Endodermal cell (in vitro differentiated cells): ENCODE measurements at regions not wholly inside any gene's neighbourhood (a gene's known extent, or its start where the extent isn't known, plus 50 kb on each side); places are given as distances from the start of the nearest gene placed in this dataset.

Experiments used
- DNase-seq: peaks from one replicate; pipeline ENCODE4 v3.0.0-alpha.2; 2017
- H3K27ac ChIP-seq: 2 replicates; pipeline ENCODE4 v1.5.1; 2013; ENCODE audit warnings: mild to moderate bottlenecking, low read depth, low read length, moderate library complexity
- H3K27me3 ChIP-seq: 2 replicates; pipeline ENCODE4 v1.6.1; 2013; ENCODE audit warnings: mild to moderate bottlenecking, low read length, moderate library complexity; ENCODE audit not compliant: insufficient read depth, control insufficient read depth, poor library complexity, severe bottlenecking
- H3K36me3 ChIP-seq: 2 replicates; pipeline ENCODE4 v1.7.0; 2013; ENCODE audit warnings: mild to moderate bottlenecking, low read length, moderate library complexity; ENCODE audit not compliant: control insufficient read depth, insufficient read depth
- H3K4me1 ChIP-seq: one replicate; pipeline ENCODE4 v1.7.0; 2013; ENCODE audit warnings: low read length; ENCODE audit not compliant: control insufficient read depth, insufficient read depth
- H3K4me3 ChIP-seq: 2 replicates; pipeline ENCODE4 v1.5.1; 2013; ENCODE audit warnings: mild to moderate bottlenecking, low read length, moderate library complexity
- H3K9ac ChIP-seq: 2 replicates; pipeline ENCODE4 v1.6.1; 2013; ENCODE audit warnings: mild to moderate bottlenecking, low read length, moderate library complexity; ENCODE audit not compliant: poor library complexity, severe bottlenecking; ENCODE audit errors: extremely low read depth
- H3K9me3 ChIP-seq: 2 replicates; pipeline ENCODE4 v1.6.1; 2013; ENCODE audit warnings: mild to moderate bottlenecking, low read length, moderate library complexity; ENCODE audit not compliant: control insufficient read depth
- H3K27ac Mint-ChIP-seq: 2 replicates; pipeline ENCODE4 v1.8.0; 2020; ENCODE audit warnings: mixed read lengths
- H3K27me3 Mint-ChIP-seq: 2 replicates; pipeline ENCODE4 v1.8.0; 2021; ENCODE audit warnings: mild to moderate bottlenecking, mixed read lengths; ENCODE audit not compliant: insufficient read depth
- H3K36me3 Mint-ChIP-seq: 2 replicates; pipeline ENCODE4 v1.8.0; 2020; ENCODE audit warnings: low read depth, mixed read lengths
- H3K4me1 Mint-ChIP-seq: 2 replicates; pipeline ENCODE4 v1.8.0; 2020; ENCODE audit warnings: mixed read lengths
- H3K4me3 Mint-ChIP-seq: 2 replicates; pipeline ENCODE4 v1.8.0; 2020; ENCODE audit warnings: mild to moderate bottlenecking, moderate library complexity, mixed read lengths
- H3K9me3 Mint-ChIP-seq: 2 replicates; pipeline ENCODE4 v1.8.0; 2020; ENCODE audit warnings: mild to moderate bottlenecking, mixed read lengths
- WGBS, 2 experiments: methylation state at CpG; one replicate each; pipeline versions ENCODE4 v1.1.5 to v1.1.7; 2013; ENCODE audit warnings: missing lambda C conversion rate in 2 of 2, mixed read lengths in 1 of 2; ENCODE audit not compliant: insufficient coverage in 1 of 2, insufficient read length in 1 of 2; 5-methylcytosine and 5-hydroxymethylcytosine counted together
- TF ChIP-seq, protein P1 (sequence below): fragments of 200-600 bp; sonication (generic); conservative IDR thresholded peaks from 2 replicates; pipeline ENCODE4 v1.5.0; 2021; ENCODE audit warnings: antibody characterized with exemption, mild to moderate bottlenecking

DNA sequence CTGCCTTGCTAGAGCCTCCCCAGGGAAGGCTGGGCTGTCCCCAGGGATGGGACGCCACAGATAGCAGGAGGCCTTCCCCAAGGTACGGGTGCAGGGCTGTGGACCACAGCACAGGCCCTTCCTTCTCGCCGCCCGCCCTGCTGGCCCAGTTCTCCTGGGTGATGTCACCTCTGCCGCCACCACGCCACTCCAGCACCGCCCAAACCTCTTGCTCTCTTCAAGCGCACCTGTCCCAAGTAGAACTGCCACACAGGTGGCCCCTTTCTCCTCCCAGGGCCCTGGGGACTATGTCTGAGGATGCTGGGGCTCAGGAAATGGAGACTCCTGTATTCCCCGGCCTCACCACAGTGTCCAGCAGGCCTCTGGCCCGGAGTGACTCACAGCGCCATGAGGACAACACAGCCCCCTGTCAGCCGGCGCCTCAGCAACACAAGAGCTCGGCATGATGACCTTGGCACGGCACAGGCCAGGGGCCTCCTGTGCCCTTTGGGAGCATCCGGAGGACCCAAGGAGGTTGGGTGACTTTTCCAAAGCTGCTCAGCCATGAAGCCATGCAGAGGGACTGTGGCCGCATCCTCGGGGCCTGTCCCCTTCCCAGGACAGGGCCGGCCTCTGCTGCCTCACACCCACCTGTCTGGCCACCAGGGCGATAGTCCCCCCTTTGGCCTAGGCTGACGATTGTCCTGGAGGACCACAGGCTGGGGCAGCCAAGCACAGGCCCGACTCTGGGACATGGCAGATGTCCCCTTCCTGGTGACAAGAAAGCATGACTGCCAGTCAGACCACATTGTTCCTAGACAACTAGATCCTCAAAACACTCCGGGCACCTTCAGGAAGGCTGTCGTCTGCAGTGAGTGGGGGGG, 1023.5 kb downstream of the BRD1 start:
- H3K4me3 ChIP-seq: no peak overlapping the region
- no peak overlapping the region for H3K4me3 Mint-ChIP-seq
- no peaks in the 10 kb centered on the region for H3K4me1 Mint-ChIP-seq
- no peaks in the 10 kb centered on the region for H3K36me3 Mint-ChIP-seq
- DNase-seq: peak; percentile 51
- H3K27ac Mint-ChIP-seq: peak overlapping the region; percentile 39
- H3K36me3 ChIP-seq: no peaks in the 10 kb centered on the region
- TF ChIP-seq, protein P1, sequence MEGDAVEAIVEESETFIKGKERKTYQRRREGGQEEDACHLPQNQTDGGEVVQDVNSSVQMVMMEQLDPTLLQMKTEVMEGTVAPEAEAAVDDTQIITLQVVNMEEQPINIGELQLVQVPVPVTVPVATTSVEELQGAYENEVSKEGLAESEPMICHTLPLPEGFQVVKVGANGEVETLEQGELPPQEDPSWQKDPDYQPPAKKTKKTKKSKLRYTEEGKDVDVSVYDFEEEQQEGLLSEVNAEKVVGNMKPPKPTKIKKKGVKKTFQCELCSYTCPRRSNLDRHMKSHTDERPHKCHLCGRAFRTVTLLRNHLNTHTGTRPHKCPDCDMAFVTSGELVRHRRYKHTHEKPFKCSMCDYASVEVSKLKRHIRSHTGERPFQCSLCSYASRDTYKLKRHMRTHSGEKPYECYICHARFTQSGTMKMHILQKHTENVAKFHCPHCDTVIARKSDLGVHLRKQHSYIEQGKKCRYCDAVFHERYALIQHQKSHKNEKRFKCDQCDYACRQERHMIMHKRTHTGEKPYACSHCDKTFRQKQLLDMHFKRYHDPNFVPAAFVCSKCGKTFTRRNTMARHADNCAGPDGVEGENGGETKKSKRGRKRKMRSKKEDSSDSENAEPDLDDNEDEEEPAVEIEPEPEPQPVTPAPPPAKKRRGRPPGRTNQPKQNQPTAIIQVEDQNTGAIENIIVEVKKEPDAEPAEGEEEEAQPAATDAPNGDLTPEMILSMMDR: peak; percentile 46
- H3K4me1 ChIP-seq: no peaks in the 10 kb centered on the region
- H3K27me3 ChIP-seq: no peaks in the 10 kb centered on the region
- no peaks in the 10 kb centered on the region for H3K9me3 ChIP-seq
- no peak overlapping the region for H3K27ac ChIP-seq
- 90 to 91% methylated on average over 10 to 25 of the region's 25 CpGs for WGBS, 2 experiments
- peaks cover 1% of the 10 kb centered on the region for H3K9me3 Mint-ChIP-seq
- H3K27me3 Mint-ChIP-seq: no peaks in the 10 kb centered on the region
- H3K9ac ChIP-seq: no peak overlapping the region

DNA sequence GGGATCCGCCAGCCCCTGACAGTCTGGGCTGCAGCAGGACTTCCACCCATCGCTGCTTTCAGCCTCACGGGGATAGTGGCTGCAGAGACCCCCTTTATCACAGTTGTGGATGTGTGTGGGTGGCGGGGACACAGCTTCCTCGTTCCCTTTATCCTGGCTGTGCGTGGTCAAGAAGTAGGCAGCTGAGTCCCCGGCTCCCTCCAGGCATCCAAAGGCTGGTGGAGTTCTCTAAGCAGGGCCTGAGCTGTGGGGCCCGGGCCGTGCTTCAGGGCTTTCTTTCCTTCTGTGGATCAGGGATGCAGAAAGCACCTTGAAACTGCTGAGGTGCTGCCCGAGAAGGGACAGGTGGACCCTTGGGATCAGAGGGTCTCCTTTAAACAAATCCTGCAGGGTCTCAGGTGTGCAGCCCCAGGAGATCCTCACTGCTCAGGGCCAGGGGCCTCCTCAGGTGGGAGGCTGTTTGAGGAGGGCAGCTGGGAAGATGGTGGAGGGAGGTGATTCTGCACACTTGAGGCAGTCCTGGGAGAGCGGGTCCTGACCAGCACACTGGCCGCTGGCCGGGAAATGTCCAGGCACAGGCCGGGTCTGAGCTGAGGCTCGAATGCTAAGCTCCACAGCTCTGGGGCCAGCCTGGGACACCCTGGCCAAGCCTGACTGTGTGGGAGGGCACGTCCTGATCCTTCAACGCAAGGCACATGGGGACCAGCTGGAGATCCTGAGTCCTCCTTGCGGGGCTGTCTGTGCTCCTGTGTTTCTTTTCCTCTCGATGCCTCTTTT, 1024.3 kb downstream of the BRD1 start:
- no peak overlapping the region for H3K27ac ChIP-seq
- Mint-ChIP-seq H3K27ac (peak overlapping the region; percentile 39), H3K9me3 (peaks cover 1% of the 10 kb centered on the region), H3K27me3 (no peaks in the 10 kb centered on the region), H3K4me1 (no peaks in the 10 kb centered on the region), H3K36me3 (no peaks in the 10 kb centered on the region), H3K4me3 (no peak overlapping the region)
- no peaks in the 10 kb centered on the region for H3K9me3 ChIP-seq
- TF ChIP-seq, protein P1: no peak
- H3K4me1 ChIP-seq: no peaks in the 10 kb centered on the region
- no peaks in the 10 kb centered on the region for H3K36me3 ChIP-seq
- H3K4me3 ChIP-seq: no peak overlapping the region
- 89 to 93% methylated on average over 12 to 19 of the region's 19 CpGs for WGBS, 2 experiments
- H3K27me3 ChIP-seq: no peaks in the 10 kb centered on the region
- no peak overlapping the region for H3K9ac ChIP-seq
- peak; percentile 30 for DNase-seq

DNA sequence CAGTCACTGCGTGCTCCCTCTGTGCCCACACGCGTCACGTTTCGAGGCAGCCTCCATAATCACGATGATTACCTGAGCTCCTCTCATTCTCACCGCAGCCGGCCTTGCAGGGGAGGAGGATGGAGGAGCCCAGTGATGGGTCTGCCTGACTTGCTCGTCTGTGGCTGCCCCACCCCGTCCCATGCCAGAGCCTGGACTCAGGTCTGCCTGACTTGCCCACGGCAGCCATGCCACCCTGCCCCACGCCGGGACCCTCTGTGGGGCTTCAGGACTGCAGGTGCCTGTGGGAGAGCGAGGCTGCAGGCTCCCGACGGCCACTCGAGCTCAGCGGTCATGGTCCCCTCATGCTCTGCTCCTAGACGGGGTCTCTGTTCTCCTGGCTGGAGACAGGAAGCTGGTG, 1025.1 kb downstream of the BRD1 start:
- Mint-ChIP-seq H3K4me1 (no peaks in the 10 kb centered on the region), H3K4me3 (no peak overlapping the region), H3K9me3 (no peaks in the 10 kb centered on the region), H3K36me3 (no peaks in the 10 kb centered on the region), H3K27ac (no peak overlapping the region), H3K27me3 (no peaks in the 10 kb centered on the region)
- Histone ChIP-seq H3K27ac (no peak overlapping the region), H3K9ac (no peak overlapping the region), H3K36me3 (no peaks in the 10 kb centered on the region), H3K4me3 (no peak overlapping the region), H3K4me1 (no peaks in the 10 kb centered on the region), H3K27me3 (no peaks in the 10 kb centered on the region), H3K9me3 (no peaks in the 10 kb centered on the region)
- TF ChIP-seq, protein P1: no peak
- WGBS, 2 experiments: 90 to 95% methylated on average over 12 to 19 of the region's 19 CpGs
- DNase-seq: no peak
